Keratinocyte (primary cell): ENCODE measurements at regions not wholly inside any gene's neighbourhood (a gene's known extent, or its start where the extent isn't known, plus 50 kb on each side); places are given as distances from the start of the nearest gene placed in this dataset.

ENCODE experiments used
- DNase-seq: peaks from one replicate; pipeline ENCODE4 v3.0.0-alpha.2; 2011; ENCODE audit warnings: low read depth, missing footprints, low spot score
- FAIRE-seq: peaks from 2 replicates; lab custom pipeline; 2011; peaks lifted over from hg19 to GRCh38; lab: Jason Lieb, UNC
- H2AFZ ChIP-seq: 2 replicates; pipeline ENCODE4 v1.6.0; 2012; ENCODE audit warnings: low read length, control low read depth, inconsistent platforms; ENCODE audit not compliant: control insufficient read depth
- H3K27ac ChIP-seq: 2 replicates; pipeline ENCODE4 v1.5.1; 2011; ENCODE audit warnings: low read length; ENCODE audit not compliant: control insufficient read depth, insufficient read depth
- H3K27me3 ChIP-seq: 3 replicates; pipeline ENCODE4 v1.6.0; 2011; ENCODE audit warnings: low read length; ENCODE audit not compliant: control insufficient read depth, insufficient read depth; ENCODE audit errors: extremely low read depth
- H3K36me3 ChIP-seq, 2 experiments: 2 replicates in 1 of 2; 3 replicates in 1 of 2; pipeline ENCODE4 v1.5.1; 2011; ENCODE audit warnings: low read length in 2 of 2, mild to moderate bottlenecking in 1 of 2; ENCODE audit not compliant: control insufficient read depth in 2 of 2, insufficient read depth in 2 of 2; ENCODE audit errors: extremely low read depth in 1 of 2
- H3K4me1 ChIP-seq: 3 replicates; pipeline ENCODE4 v1.5.1; 2011; ENCODE audit warnings: low read length; ENCODE audit not compliant: control insufficient read depth, insufficient read depth; ENCODE audit errors: extremely low read depth
- H3K4me2 ChIP-seq: 3 replicates; pipeline ENCODE4 v1.6.0; 2011; ENCODE audit warnings: low read depth, low read length; ENCODE audit not compliant: control insufficient read depth, insufficient read depth; ENCODE audit errors: extremely low read depth
- H3K4me3 ChIP-seq, 3 experiments: fragments of 200-600 bp in 1 of 3; sonication (generic) in 1 of 3; 2 replicates in 2 of 3; 3 replicates in 1 of 3; pipeline ENCODE4 v1.5.1; 2011 to 2016; ENCODE audit warnings: low read length in 3 of 3, mild to moderate bottlenecking in 3 of 3, control low read depth in 2 of 3, inconsistent platforms in 1 of 3, low read depth in 1 of 3, mixed read lengths in 1 of 3, mixed run types in 1 of 3, moderate library complexity in 1 of 3; ENCODE audit not compliant: control insufficient read depth in 2 of 3, insufficient read depth in 2 of 3; ENCODE audit errors: extremely low read depth in 1 of 3
- H3K79me2 ChIP-seq: 2 replicates; pipeline ENCODE4 v1.6.0; 2012; ENCODE audit warnings: low read length; ENCODE audit not compliant: control insufficient read depth, insufficient read depth
- H3K9ac ChIP-seq: 3 replicates; pipeline ENCODE4 v1.6.0; 2011; ENCODE audit warnings: low read length; ENCODE audit not compliant: control insufficient read depth, insufficient read depth; ENCODE audit errors: extremely low read depth
- H3K9me1 ChIP-seq: 3 replicates; pipeline ENCODE4 v1.6.0; 2011; ENCODE audit warnings: low read length; ENCODE audit not compliant: control insufficient read depth, insufficient read depth; ENCODE audit errors: extremely low read depth
- H3K9me3 ChIP-seq: 2 replicates; pipeline ENCODE4 v1.5.1; 2012; ENCODE audit warnings: low read depth, low read length; ENCODE audit not compliant: control insufficient read depth
- H4K20me1 ChIP-seq: 3 replicates; pipeline ENCODE4 v1.6.0; 2011; ENCODE audit warnings: low read length; ENCODE audit not compliant: control insufficient read depth, insufficient read depth; ENCODE audit errors: extremely low read depth
- CTCF ChIP-seq, 3 experiments: IDR thresholded peaks in 1 of 3; conservative IDR thresholded peaks in 1 of 3; optimal IDR thresholded peaks in 1 of 3; 2 replicates in 2 of 3; 3 replicates in 1 of 3; pipeline versions ENCODE3 to v1.5.1; 2011; ENCODE audit warnings: low read length in 3 of 3, mild to moderate bottlenecking in 3 of 3, moderate library complexity in 2 of 3, control low read depth in 1 of 3, inconsistent platforms in 1 of 3; ENCODE audit not compliant: insufficient read depth in 2 of 3; ENCODE audit errors: extremely low read depth in 1 of 3
- EZH2 ChIP-seq: IDR thresholded peaks from one replicate; pipeline ENCODE4 v1.6.1; 2012; ENCODE audit warnings: inconsistent platforms, mild to moderate bottlenecking, low read length, moderate library complexity
- dilution Hi-C: fragments of 300-500 bp; cut with MboI; formaldehyde crosslinking; loops from one replicate; pipeline ENCODE4 v1.7.0; 2020; ENCODE audit warnings: low sequenced_read_pairs; ENCODE audit not compliant: extremely low pct_ligation_motif_present

DNA sequence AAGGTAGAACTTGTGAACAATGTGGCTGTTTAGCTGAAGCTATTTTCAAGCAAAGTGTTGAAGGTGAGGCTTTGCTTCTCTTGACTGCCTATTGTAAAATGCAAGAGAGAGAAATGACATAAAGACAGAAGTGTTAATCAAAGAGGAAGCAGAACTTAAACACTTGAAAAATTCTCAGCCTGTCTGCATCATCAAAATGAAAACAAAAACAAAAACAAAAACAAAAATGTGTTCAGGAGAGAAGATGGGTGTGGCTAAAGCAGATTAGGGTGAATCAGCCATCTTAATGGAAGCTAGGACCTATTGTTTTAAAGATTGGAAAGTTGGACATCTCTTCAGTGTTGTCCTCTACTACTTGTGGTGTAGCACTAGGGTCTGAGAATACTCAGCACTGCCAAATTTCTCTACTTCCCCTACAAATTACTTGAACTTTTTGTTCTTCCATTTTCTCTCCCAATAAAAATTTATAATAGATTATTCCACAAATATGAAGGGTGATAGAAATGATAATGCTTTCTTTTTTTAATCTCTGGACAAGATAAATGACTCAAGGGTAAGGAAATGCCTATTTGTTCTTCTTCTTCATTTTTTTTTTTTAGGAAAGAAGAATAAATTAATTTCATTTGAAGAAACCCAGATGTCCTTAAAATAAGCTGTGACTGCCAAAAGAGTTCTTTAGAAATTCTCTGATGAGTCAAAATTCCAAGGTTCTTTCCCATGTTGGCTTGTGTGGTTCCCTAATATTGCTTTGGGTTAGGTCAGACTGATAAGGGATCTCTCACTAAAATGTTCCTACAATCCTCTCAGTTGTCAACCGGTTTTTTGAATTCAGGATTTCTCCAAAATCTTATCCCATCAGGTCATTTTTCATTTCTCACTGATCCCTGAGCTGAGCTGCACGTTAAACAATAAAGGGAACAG is 571.2 kb upstream of the ZEB2 start:
- Histone ChIP-seq H3K9me1 (no peaks in the 10 kb centered on the region), H3K36me3 (no peaks in the 10 kb centered on the region), H3K79me2 (no peaks in the 10 kb centered on the region), H3K27ac (no peak overlapping the region), H3K9ac (no peak overlapping the region), H2AFZ (no peak overlapping the region), H3K9me3 (no peaks in the 10 kb centered on the region), H3K27me3 (no peaks in the 10 kb centered on the region), H3K4me2 (no peak overlapping the region), H3K4me1 (peaks cover 5% of the 10 kb centered on the region), H3K4me3 (no peak overlapping the region), H4K20me1 (no peaks in the 10 kb centered on the region)
- DNase-seq (no peak), FAIRE-seq (no peak)
- dilution Hi-C loops = no loop called here
- TF ChIP-seq CTCF (optimal IDR thresholded peaks at IDR 0.05 in 1 of 3, IDR thresholded peaks at IDR 0.05 in 1 of 3, conservative IDR thresholded peaks at IDR 0.05 in 1 of 3; ENCODE audit: extremely low read depth in 1 of 3, insufficient read depth in 2 of 3, low read length in 3 of 3) (no peak), EZH2 (no peak)

GRCh38 chr2:145088756-145089155 is 568.8 kb upstream of the ZEB2 start:
- dilution Hi-C loops = no loop called here
- no peak for DNase-seq
- FAIRE-seq = no peak

More at GRCh38 chr2:145088756-145089155, 568.8 kb upstream of the ZEB2 start:
- Histone ChIP-seq H3K36me3 (no peaks in the 10 kb centered on the region), H3K4me1 (peaks cover 5% of the 10 kb centered on the region), H3K27me3 (no peaks in the 10 kb centered on the region), H4K20me1 (no peaks in the 10 kb centered on the region), H3K4me2 (no peak overlapping the region), H3K9ac (no peak overlapping the region), H3K4me3 (no peak overlapping the region), H3K9me1 (no peaks in the 10 kb centered on the region), H3K79me2 (no peaks in the 10 kb centered on the region), H3K27ac (no peak overlapping the region), H2AFZ (no peak overlapping the region), H3K9me3 (no peaks in the 10 kb centered on the region)
- TF ChIP-seq CTCF (optimal IDR thresholded peaks at IDR 0.05 in 1 of 3, IDR thresholded peaks at IDR 0.05 in 1 of 3, conservative IDR thresholded peaks at IDR 0.05 in 1 of 3; ENCODE audit: extremely low read depth in 1 of 3, insufficient read depth in 2 of 3, low read length in 3 of 3) = no peak
